ENCODE measurements at regions not wholly inside any gene's neighbourhood (a gene's known extent, or its start where the extent isn't known, plus 50 kb on each side); places are given as distances from the start of the nearest gene placed in this dataset.

- no peak overlapping the region for H3K27ac ChIP-seq
- no peak for DNase-seq
- intact Hi-C loops (cut with DNase I; ENCODE audit: low total_unique reads): no loop called here
- H3K36me3 ChIP-seq: no peaks in the 10 kb centered on the region
- WGBS, 5 donors: 71 to 78% (median 73%) methylated on average over 2 of the region's 2 CpGs
- no peak for TF ChIP-seq POLR2AphosphoS5 (IDR thresholded peaks at IDR 0.05)
- no peak for TF ChIP-seq EP300 (IDR thresholded peaks at IDR 0.05)
- TF ChIP-seq POLR2A (IDR thresholded peaks at IDR 0.05): no peak
- TF ChIP-seq CTCF (IDR thresholded peaks at IDR 0.05): no peak
- H3K4me1 ChIP-seq: no peaks in the 10 kb centered on the region
- no peaks in the 10 kb centered on the region for H3K9me3 ChIP-seq
- H3K4me3 ChIP-seq: no peak overlapping the region
- no peaks in the 10 kb centered on the region for H3K27me3 ChIP-seq
These were observed 81.0 kb upstream of the TRIO start for GRCh38 chr5:14062178-14062577.

- WGBS, 5 donors: 82 to 94% (median 90%) methylated on average over 5 of the region's 5 CpGs
These were observed 82.0 kb upstream of the TRIO start for GRCh38 chr5:14061106-14061505.

GRCh38 chr5:14060218-14060617 lies 82.9 kb upstream of the TRIO start:
- no peak for DNase-seq
- Histone ChIP-seq H3K27ac (no peak overlapping the region), H3K36me3 (no peaks in the 10 kb centered on the region), H3K4me3 (no peak overlapping the region), H3K9me3 (no peaks in the 10 kb centered on the region), H3K4me1 (no peaks in the 10 kb centered on the region), H3K27me3 (no peaks in the 10 kb centered on the region)
- TF ChIP-seq EP300 (IDR thresholded peaks at IDR 0.05): no peak
- TF ChIP-seq CTCF (IDR thresholded peaks at IDR 0.05): no peak
- intact Hi-C loops (cut with DNase I; ENCODE audit: low total_unique reads): no loop called here
- WGBS, 5 donors: 84 to 93% (median 89%) methylated on average over 3 of the region's 3 CpGs

More at GRCh38 chr5:14061106-14061505, 82.0 kb upstream of the TRIO start:
- intact Hi-C loops (cut with DNase I; ENCODE audit: low total_unique reads): no loop called here
- DNase-seq: no peak
- Histone ChIP-seq H3K9me3 (no peaks in the 10 kb centered on the region), H3K4me3 (no peak overlapping the region), H3K36me3 (no peaks in the 10 kb centered on the region), H3K27me3 (no peaks in the 10 kb centered on the region), H3K27ac (no peak overlapping the region), H3K4me1 (no peaks in the 10 kb centered on the region)
- TF ChIP-seq POLR2A (IDR thresholded peaks at IDR 0.05): no peak
- no peak for TF ChIP-seq CTCF (IDR thresholded peaks at IDR 0.05)
- no peak for TF ChIP-seq POLR2AphosphoS5 (IDR thresholded peaks at IDR 0.05)
- TF ChIP-seq EP300 (IDR thresholded peaks at IDR 0.05): no peak

- 76 to 86% (median 79%) methylated on average over 2 of the region's 2 CpGs for WGBS, 5 donors
- H3K9me3 ChIP-seq: no peaks in the 10 kb centered on the region
- TF ChIP-seq EP300 (IDR thresholded peaks at IDR 0.05) (no peak), POLR2AphosphoS5 (IDR thresholded peaks at IDR 0.05) (no peak), POLR2A (IDR thresholded peaks at IDR 0.05) (no peak), CTCF (IDR thresholded peaks at IDR 0.05) (no peak)
- DNase-seq: no peak
- intact Hi-C loops (cut with DNase I; ENCODE audit: low total_unique reads): no loop called here
- H3K27ac ChIP-seq: no peak overlapping the region
- H3K36me3 ChIP-seq: no peaks in the 10 kb centered on the region
- H3K4me1 ChIP-seq: no peaks in the 10 kb centered on the region
- H3K4me3 ChIP-seq: no peak overlapping the region
- no peaks in the 10 kb centered on the region for H3K27me3 ChIP-seq
These were observed 83.3 kb upstream of the TRIO start for GRCh38 chr5:14059810-14060209.
